Transverse colon (tissue), 4 donors: ENCODE measurements at regions not wholly inside any gene's neighbourhood (a gene's known extent, or its start where the extent isn't known, plus 50 kb on each side); places are given as distances from the start of the nearest gene placed in this dataset.

Source experiments
- DNase-seq: peaks from one replicate; pipeline ENCODE4 v3.0.0-alpha.2; 2019
- H3K27ac ChIP-seq, 4 donors: fragments of 200-600 bp; sonication (generic); 2 replicates each; pipeline ENCODE4 v1.5.1; 2016 to 2018; ENCODE audit warnings: inconsistent platforms in 4 of 4
- H3K27me3 ChIP-seq: fragments of 200-600 bp; sonication (generic); 2 replicates; pipeline ENCODE4 v1.5.1; 2017; ENCODE audit warnings: inconsistent platforms
- H3K36me3 ChIP-seq, 4 donors: fragments of 200-600 bp; sonication (generic); 2 replicates each; pipeline ENCODE4 v1.5.1; 2017 to 2019; ENCODE audit warnings: inconsistent platforms in 4 of 4
- H3K4me1 ChIP-seq, 4 donors: fragments of 200-600 bp; sonication (generic); 2 replicates each; pipeline ENCODE4 v1.5.1; 2017 to 2020; ENCODE audit warnings: inconsistent platforms in 4 of 4
- H3K4me3 ChIP-seq, 4 donors: fragments of 200-600 bp; sonication (generic); 1 replicate in 1 of 4; 2 replicates in 3 of 4; pipeline versions ENCODE4 v1.5.1 to v1.6.1; 2017 to 2019; ENCODE audit warnings: inconsistent platforms in 4 of 4
- H3K9me3 ChIP-seq, 2 donors: fragments of 200-600 bp; sonication (generic); 2 replicates each; pipeline ENCODE4 v1.5.1; 2017 to 2019; ENCODE audit warnings: inconsistent platforms in 2 of 2
- CTCF ChIP-seq, 5 experiments: fragments of 200-600 bp in 3 of 5; fragments of 450-650 bp in 2 of 5; sonication (generic) in 3 of 5; IDR thresholded peaks; 1 replicate in 2 of 5; 2 replicates in 3 of 5; pipeline ENCODE4 v1.5.1; 2016 to 2017; ENCODE audit warnings: antibody characterized with exemption in 5 of 5, inconsistent platforms in 3 of 5, mild to moderate bottlenecking in 2 of 5, moderate library complexity in 1 of 5
- EP300 ChIP-seq: sonication (generic); formaldehyde crosslinking; IDR thresholded peaks from one replicate; pipeline ENCODE4 v1.6.1; 2017; ENCODE audit warnings: antibody characterized with exemption, low read depth
- POLR2A ChIP-seq: fragments of 450-650 bp; IDR thresholded peaks from one replicate; pipeline ENCODE4 v1.6.1; 2016; ENCODE audit warnings: antibody characterized with exemption, mild to moderate bottlenecking, moderate library complexity
- POLR2AphosphoS5 ChIP-seq, 3 donors: sonication (generic); formaldehyde crosslinking; IDR thresholded peaks; one replicate each; pipeline ENCODE4 v1.6.1; 2016; ENCODE audit warnings: antibody characterized with exemption in 3 of 3
- WGBS, 2 donors: methylation state at CpG; one replicate each; pipeline ENCODE4 v1.1.5; 2018; ENCODE audit warnings: low coverage in 1 of 2; 5-methylcytosine and 5-hydroxymethylcytosine counted together
- in situ Hi-C, 4 donors: fragments of 200-750 bp; cut with MboI; loops; one replicate each; pipeline versions ENCODE4 v1.15.0 to v1.15.1; 2017; ENCODE audit warnings: low sequenced_read_pairs in 3 of 4, low pct_ligation_motif_present in 1 of 4, low pct_unique_long_range_greater_than_20kb in 1 of 4
- intact Hi-C: fragments of 100-400 bp; cut with DNase I; formaldehyde crosslinking; loops from one replicate; pipeline ENCODE4 v1.15.1; 2023; ENCODE audit warnings: low total_unique reads

DNA sequence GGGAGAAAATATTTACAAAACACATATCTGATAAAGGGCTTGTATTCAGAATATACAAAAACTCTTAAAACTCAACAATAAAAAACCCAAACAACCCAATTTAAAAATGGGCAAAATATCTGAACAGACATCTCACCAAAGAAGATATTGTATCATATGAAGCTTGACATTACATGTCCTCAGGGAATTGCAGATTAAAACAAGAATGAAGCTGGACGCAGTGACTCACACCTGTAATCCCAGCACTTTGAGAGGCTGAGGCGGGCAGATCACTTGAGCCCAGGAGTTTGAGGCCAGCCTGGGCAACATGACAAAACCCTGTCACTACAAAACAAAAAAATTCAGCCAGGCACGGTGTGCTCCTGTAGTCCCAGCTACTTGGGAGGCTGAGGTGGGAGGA lies 135.4 kb upstream of the AKIRIN2 start:
- Histone ChIP-seq H3K9me3 (no peaks in the 10 kb centered on the region), H3K27ac (no peak overlapping the region), H3K36me3 (no peaks in the 10 kb centered on the region), H3K27me3 (no peaks in the 10 kb centered on the region), H3K4me1 (peaks cover 0 to 4% (median 0%) of the 10 kb centered on the region in 4 donors), H3K4me3 (no peak overlapping the region)
- intact Hi-C loops (loop anchor here (10.0 kb wide), 1 partner anchor 657 kb away; no protein-coding TSS in a partner anchor), in situ Hi-C loops (loop anchor here in 1 of 4 donors (25.0 kb wide), 1 partner anchor 950 kb away; no protein-coding TSS in a partner anchor)
- TF ChIP-seq POLR2AphosphoS5 (IDR thresholded peaks at IDR 0.05) (no peak), POLR2A (no peak), EP300 (no peak), CTCF (IDR thresholded peaks at IDR 0.05) (no peak)
- DNase-seq, result no peak
- WGBS, 2 donors, result 73% methylated on average over 3 of the region's 3 CpGs; no CpG with 5 or more reads in 1 of the 2 donors

DNA sequence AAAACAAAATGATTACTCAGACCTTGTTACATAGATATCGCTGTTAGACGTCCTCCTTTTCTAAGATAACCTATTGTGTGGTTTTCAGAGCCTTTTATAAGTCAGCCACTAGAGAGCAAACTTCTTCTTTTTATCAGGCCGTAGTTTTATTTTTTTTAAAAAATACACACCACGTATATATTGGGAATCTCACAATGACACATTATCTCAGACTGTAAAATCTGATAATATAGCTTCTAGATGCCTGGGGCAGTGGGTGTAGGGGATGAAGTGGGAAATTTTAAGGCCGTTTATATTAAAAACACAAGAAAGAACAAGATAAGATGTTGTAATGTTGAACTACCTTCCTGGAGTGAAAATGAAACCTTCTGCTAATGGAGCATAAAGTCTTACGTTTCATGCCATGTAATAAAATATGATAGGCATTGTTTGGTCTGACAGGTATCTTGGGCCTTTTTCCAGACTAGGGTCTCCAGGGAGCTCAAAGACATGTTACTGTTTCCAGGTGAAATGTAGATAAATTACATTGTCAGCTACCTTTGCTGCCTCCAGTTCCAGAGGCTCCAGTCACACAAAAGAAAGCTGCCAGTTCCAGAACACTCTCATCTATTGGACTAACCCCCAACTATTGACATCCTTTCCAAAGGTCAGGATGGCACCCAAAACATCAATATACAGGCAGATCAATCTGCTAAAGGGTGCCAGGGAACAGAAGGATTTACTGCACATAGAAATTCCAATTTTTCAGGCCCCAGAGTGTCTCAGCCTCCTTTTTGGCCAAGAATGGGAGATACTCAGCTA lies 130.2 kb upstream of the AKIRIN2 start:
- DNase-seq, result no peak
- TF ChIP-seq POLR2A, result no peak
- TF ChIP-seq CTCF (IDR thresholded peaks at IDR 0.05), result peak; percentile 41 to 47 (median 44)
- Histone ChIP-seq H3K36me3 (no peaks in the 10 kb centered on the region), H3K4me1 (peaks cover 0 to 23% (median 4%) of the 10 kb centered on the region in 4 donors), H3K27ac (peak overlapping the region; percentile 16 to 74 (median 42)), H3K27me3 (no peaks in the 10 kb centered on the region), H3K4me3 (peak overlapping the region in 3 of 4 donors; percentile 32 to 46 (median 42)), H3K9me3 (no peaks in the 10 kb centered on the region)
- 2 to 7% methylated on average over 5 to 6 of the region's 6 CpGs for WGBS, 2 donors
- in situ Hi-C loops, result loop anchor here in 1 of 4 donors (25.0 kb wide), 1 partner anchor 955 kb away; no protein-coding TSS in a partner anchor
- intact Hi-C loops, result loop anchor here (10.0 kb wide), 1 partner anchor 663 kb away; no protein-coding TSS in a partner anchor

DNA sequence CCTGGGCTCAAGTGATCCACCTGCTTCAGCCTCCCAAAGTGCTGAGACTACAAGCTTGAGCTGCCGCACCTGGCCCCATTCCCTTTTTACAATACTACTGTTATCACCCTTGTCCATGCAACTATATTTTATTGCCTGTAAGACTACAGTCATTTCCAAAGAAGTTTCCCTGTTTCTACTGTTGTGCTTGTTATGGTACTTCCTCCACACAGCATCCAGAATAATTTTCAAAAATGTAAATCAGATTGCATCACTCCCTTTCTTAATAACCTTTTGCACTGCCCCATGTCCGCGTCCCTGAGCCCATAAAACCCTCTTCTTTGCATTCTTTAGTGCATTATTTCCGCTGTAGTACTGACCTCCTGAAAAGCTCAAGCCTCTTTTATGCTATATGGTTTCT lies 128.9 kb upstream of the AKIRIN2 start:
- H3K27ac ChIP-seq, result no peak overlapping the region
- WGBS, 2 donors, result 31 to 52% methylated on average over 4 of the region's 4 CpGs
- in situ Hi-C loops (loop anchor here in 1 of 4 donors (25.0 kb wide), 1 partner anchor 956 kb away; no protein-coding TSS in a partner anchor), intact Hi-C loops (loop anchor here (10.0 kb wide), 1 partner anchor 664 kb away; no protein-coding TSS in a partner anchor)
- H3K27me3 ChIP-seq, result no peaks in the 10 kb centered on the region
- no peaks in the 10 kb centered on the region for H3K36me3 ChIP-seq
- peak; percentile 41 for DNase-seq
- TF ChIP-seq CTCF (IDR thresholded peaks at IDR 0.05), result no peak
- no peak for TF ChIP-seq POLR2AphosphoS5 (IDR thresholded peaks at IDR 0.05)
- no peak for TF ChIP-seq POLR2A
- TF ChIP-seq EP300, result no peak
- no peak overlapping the region for H3K4me3 ChIP-seq
- no peaks in the 10 kb centered on the region for H3K9me3 ChIP-seq
- H3K4me1 ChIP-seq, result peaks cover 0 to 25% (median 4%) of the 10 kb centered on the region in 4 donors

GRCh38 chr6:87829622-87830121 lies 127.6 kb upstream of the AKIRIN2 start:
- no peak for DNase-seq
- intact Hi-C loops (loop anchor here (10.0 kb wide), 1 partner anchor 665 kb away; no protein-coding TSS in a partner anchor), in situ Hi-C loops (loop anchor here in 1 of 4 donors (25.0 kb wide), 1 partner anchor 958 kb away; no protein-coding TSS in a partner anchor)
- H3K4me1 ChIP-seq, result peaks cover 0 to 31% (median 4%) of the 10 kb centered on the region in 4 donors
- no peaks in the 10 kb centered on the region for H3K9me3 ChIP-seq
- no peaks in the 10 kb centered on the region for H3K27me3 ChIP-seq
- H3K4me3 ChIP-seq, result no peak overlapping the region
- H3K27ac ChIP-seq, result no peak overlapping the region
- TF ChIP-seq POLR2AphosphoS5 (IDR thresholded peaks at IDR 0.05) (no peak), EP300 (no peak), CTCF (IDR thresholded peaks at IDR 0.05) (no peak), POLR2A (no peak)
- no peaks in the 10 kb centered on the region for H3K36me3 ChIP-seq
